WERI-Rb-1 (cell line): ENCODE measurements at regions not wholly inside any gene's neighbourhood (a gene's known extent, or its start where the extent isn't known, plus 50 kb on each side); places are given as distances from the start of the nearest gene placed in this dataset.
A peak's percentile ranks its signal among the peaks of the same experiment; 100 is the strongest.

ENCODE experiments used
- DNase-seq: peaks from one replicate; pipeline ENCODE4 v3.0.0-alpha.2; 2020
- H3K27ac ChIP-seq: fragments of 250-450 bp; sonication (Bioruptor Pico); 2 replicates; pipeline ENCODE4 v1.5.1; 2020; ENCODE audit warnings: mild to moderate bottlenecking, moderate library complexity
- H3K27me3 ChIP-seq: fragments of 250-450 bp; sonication (Bioruptor Pico); 2 replicates; pipeline ENCODE4 v1.5.1; 2021; ENCODE audit warnings: mild to moderate bottlenecking, low read depth, moderate library complexity; ENCODE audit not compliant: insufficient read depth, severe bottlenecking
- H3K36me3 ChIP-seq: fragments of 250-450 bp; sonication (Bioruptor Pico); 2 replicates; pipeline ENCODE4 v1.5.1; 2020; ENCODE audit warnings: mild to moderate bottlenecking, moderate library complexity
- H3K4me3 ChIP-seq: 2 replicates; pipeline ENCODE4 v1.5.1; 2011; ENCODE audit warnings: low read depth, mild to moderate bottlenecking, control low read depth, low read length
- H3K9me3 ChIP-seq: fragments of 250-450 bp; sonication (Bioruptor Pico); 2 replicates; pipeline ENCODE4 v1.5.1; 2021; ENCODE audit warnings: mild to moderate bottlenecking, moderate library complexity; ENCODE audit not compliant: severe bottlenecking
- CTCF ChIP-seq: IDR thresholded peaks from 2 replicates; pipeline ENCODE4 v1.5.1; 2011; ENCODE audit warnings: low read depth, mild to moderate bottlenecking, control low read depth, inconsistent platforms, low read length

DNA sequence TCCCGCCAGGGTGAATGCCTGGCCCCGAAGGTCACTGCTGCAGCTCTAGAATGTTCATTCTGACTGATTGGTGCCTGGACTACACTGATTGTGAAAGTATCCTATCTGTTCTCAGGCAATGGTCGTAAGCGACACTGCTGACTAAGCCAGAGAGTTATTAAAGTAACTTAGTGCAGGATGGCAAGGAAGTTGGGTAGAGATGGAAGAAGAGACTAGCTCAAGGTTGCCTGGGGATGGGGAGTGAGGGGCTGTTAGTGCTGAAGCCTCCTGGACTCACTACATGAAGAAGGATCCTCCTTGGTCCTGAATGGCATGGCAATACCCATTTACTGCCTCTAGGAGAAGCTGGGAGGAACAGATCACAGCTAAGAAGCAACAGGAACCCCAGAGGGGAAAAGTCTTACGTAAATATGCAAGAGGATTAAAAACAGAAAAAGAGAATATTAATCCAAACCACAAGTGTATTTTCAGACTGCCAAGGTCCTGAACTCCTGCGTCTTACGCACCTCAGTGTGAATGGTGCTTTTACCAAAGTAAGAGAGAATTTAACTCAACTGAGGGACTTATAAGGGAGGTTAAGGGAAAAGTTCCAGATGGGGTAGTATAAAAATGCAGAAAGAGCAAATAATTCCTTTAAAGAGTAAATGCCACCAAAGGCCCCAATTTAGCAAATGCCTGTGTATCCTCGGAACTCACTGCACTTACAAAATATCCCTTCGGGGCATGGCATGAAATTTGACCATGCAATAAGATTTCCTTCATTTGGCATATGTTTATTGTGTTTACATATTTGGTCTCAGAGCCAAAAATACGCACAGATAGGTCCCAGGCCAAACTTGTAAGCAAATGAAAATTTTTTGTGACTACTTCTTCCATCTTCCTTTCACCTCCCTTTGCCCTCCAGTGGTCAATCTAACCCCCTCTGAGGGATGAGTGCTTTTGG lies 64.0 kb upstream of the DGKG start:
- no peaks in the 10 kb centered on the region for H3K36me3 ChIP-seq
- peak; percentile 14 for DNase-seq
- no peak overlapping the region for H3K4me3 ChIP-seq
- peak; percentile 31 for TF ChIP-seq CTCF
- H3K9me3 ChIP-seq, result no peaks in the 10 kb centered on the region
- no peak overlapping the region; the same call in 1 of the 2 replicates for H3K27ac ChIP-seq
- H3K27me3 ChIP-seq, result no peaks in the 10 kb centered on the region

GRCh38 chr3:186421946-186422345 lies 59.9 kb upstream of the DGKG start:
- no peaks in the 10 kb centered on the region for H3K27me3 ChIP-seq

GRCh38 chr3:186418671-186419145 lies 56.7 kb upstream of the DGKG start:
- H3K27ac ChIP-seq, result no peak overlapping the region
- peak; percentile 26 for DNase-seq
- H3K4me3 ChIP-seq, result no peak overlapping the region
- H3K27me3 ChIP-seq, result no peaks in the 10 kb centered on the region
- no peaks in the 10 kb centered on the region for H3K9me3 ChIP-seq
- H3K36me3 ChIP-seq, result no peaks in the 10 kb centered on the region
- TF ChIP-seq CTCF, result no peak

More at GRCh38 chr3:186421946-186422345, 59.9 kb upstream of the DGKG start:
- H3K4me3 ChIP-seq, result no peak overlapping the region
- no peak overlapping the region for H3K27ac ChIP-seq
- H3K9me3 ChIP-seq, result no peaks in the 10 kb centered on the region
- TF ChIP-seq CTCF, result no peak
- H3K36me3 ChIP-seq, result no peaks in the 10 kb centered on the region
- DNase-seq, result no peak

- DNase-seq, result no peak
- TF ChIP-seq CTCF, result no peak
- H3K27me3 ChIP-seq, result no peaks in the 10 kb centered on the region
Observed at GRCh38 chr3:186417791-186418190, 55.8 kb upstream of the DGKG start.

DNA sequence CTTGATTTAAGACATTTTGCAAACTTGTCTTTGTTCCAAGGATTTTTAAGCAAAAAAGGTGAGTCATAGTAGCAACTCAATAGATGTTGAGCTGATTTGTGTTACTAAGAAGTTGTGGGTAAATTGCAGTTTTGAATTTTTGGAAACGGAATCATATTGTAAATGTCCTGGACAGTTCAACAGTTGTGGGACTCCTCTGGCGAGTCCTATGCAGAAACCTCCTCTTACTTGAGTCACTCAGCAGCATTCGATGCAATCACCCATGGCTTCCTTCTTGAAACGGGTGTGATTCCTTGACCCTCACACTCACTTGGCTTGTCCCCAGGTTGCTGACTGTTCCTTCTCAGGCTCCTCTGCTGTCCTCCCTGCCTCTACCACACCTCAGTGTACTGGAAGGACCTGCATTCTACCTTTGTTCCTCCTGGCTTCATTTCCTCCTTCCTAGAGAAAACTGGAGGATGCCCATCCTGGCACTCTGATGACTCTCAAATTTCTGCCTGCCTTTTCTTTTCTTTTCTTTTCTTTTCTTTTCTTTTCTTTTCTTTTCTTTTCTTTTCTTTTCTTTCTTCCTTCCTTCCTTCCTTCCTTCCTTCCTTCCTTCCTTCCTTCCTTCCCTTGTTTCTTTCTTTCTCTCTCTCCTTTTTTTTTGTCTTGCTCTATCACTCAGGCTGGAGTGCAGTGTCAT lies 52.8 kb upstream of the DGKG start:
- Histone ChIP-seq H3K27me3 (no peaks in the 10 kb centered on the region), H3K27ac (no peak overlapping the region), H3K9me3 (no peaks in the 10 kb centered on the region), H3K36me3 (no peaks in the 10 kb centered on the region), H3K4me3 (no peak overlapping the region)
- no peak for TF ChIP-seq CTCF
- no peak for DNase-seq

More at GRCh38 chr3:186417791-186418190, 55.8 kb upstream of the DGKG start:
- H3K36me3 ChIP-seq, result no peaks in the 10 kb centered on the region
- H3K4me3 ChIP-seq, result no peak overlapping the region
- H3K9me3 ChIP-seq, result no peaks in the 10 kb centered on the region
- H3K27ac ChIP-seq, result no peak overlapping the region
